Panc1 (cell line): ENCODE measurements at regions not wholly inside any gene's neighbourhood (a gene's known extent, or its start where the extent isn't known, plus 50 kb on each side); places are given as distances from the start of the nearest gene placed in this dataset.
"Not testable (repeated sequence)": the region's sequence is repeated elsewhere in the genome, so short reads cannot be mapped to it uniquely, and the experiment has no call there.

Experiments used
- POLR2AphosphoS5 ChIP-seq: IDR thresholded peaks from 2 replicates; pipeline ENCODE4 v1.6.1; 2012; ENCODE audit warnings: mild to moderate bottlenecking, low read depth, low read length, moderate library complexity
- TF ChIP-seq, protein P1 (sequence below): fragments of 450-650 bp; IDR thresholded peaks from 2 replicates; pipeline ENCODE4 v1.5.1; 2017; ENCODE audit warnings: mild to moderate bottlenecking

DNA sequence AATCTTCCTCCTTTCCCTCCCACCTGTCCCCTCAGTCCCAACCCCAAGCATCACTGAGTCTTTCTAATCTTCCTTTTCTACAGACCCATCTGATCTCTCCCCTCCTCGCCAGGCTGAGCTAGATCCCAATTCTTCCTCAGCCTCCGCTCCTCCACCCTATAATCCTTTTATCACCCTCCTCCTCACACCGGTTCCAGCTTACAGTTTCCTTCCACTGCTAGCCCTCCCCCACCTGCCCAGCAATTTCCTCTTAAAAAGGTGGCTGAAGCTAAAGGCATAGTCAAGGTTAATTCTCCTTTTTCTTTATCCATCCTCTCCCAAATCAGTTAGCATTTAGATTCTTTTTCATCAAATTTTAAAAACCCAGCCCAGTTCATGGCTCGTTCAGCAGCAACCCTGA is 470.6 kb upstream of the NUDT12 start:
- TF ChIP-seq, protein P1, sequence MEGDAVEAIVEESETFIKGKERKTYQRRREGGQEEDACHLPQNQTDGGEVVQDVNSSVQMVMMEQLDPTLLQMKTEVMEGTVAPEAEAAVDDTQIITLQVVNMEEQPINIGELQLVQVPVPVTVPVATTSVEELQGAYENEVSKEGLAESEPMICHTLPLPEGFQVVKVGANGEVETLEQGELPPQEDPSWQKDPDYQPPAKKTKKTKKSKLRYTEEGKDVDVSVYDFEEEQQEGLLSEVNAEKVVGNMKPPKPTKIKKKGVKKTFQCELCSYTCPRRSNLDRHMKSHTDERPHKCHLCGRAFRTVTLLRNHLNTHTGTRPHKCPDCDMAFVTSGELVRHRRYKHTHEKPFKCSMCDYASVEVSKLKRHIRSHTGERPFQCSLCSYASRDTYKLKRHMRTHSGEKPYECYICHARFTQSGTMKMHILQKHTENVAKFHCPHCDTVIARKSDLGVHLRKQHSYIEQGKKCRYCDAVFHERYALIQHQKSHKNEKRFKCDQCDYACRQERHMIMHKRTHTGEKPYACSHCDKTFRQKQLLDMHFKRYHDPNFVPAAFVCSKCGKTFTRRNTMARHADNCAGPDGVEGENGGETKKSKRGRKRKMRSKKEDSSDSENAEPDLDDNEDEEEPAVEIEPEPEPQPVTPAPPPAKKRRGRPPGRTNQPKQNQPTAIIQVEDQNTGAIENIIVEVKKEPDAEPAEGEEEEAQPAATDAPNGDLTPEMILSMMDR = not testable (repeated sequence)
- not testable (repeated sequence) for TF ChIP-seq POLR2AphosphoS5
